ENCODE measurements at regions not wholly inside any gene's neighbourhood (a gene's known extent, or its start where the extent isn't known, plus 50 kb on each side); places are given as distances from the start of the nearest gene placed in this dataset.

- TF ChIP-seq CTCF (IDR thresholded peaks at IDR 0.05; ENCODE audit: insufficient read depth, low read length, poor library complexity, severe bottlenecking) = no peak
- TF ChIP-seq EZH2phosphoT487 (conservative IDR thresholded peaks at IDR 0.05; ENCODE audit: low read length) = no peak
These were observed 69.9 kb upstream of the NMUR2 start for GRCh38 chr5:152474961-152475360.

All from SU-DHL-6 (cell line).